Thyroid gland (tissue), 4 donors: ENCODE measurements at regions not wholly inside any gene's neighbourhood (a gene's known extent, or its start where the extent isn't known, plus 50 kb on each side); places are given as distances from the start of the nearest gene placed in this dataset.

Experiments
- DNase-seq, 2 donors: peaks; one replicate each; pipeline ENCODE4 v3.0.0-alpha.2; 2019
- H3K27ac ChIP-seq, 3 donors: fragments of 200-600 bp; sonication (generic); 1 replicate in 2 of 3; 2 replicates in 1 of 3; pipeline ENCODE4 v1.5.1; 2016 to 2019; ENCODE audit warnings: mild to moderate bottlenecking in 1 of 3, moderate library complexity in 1 of 3
- H3K27me3 ChIP-seq: fragments of 200-600 bp; sonication (generic); one replicate; pipeline ENCODE4 v1.5.1; 2019
- H3K36me3 ChIP-seq, 2 donors: fragments of 200-600 bp; sonication (generic); one replicate each; pipeline ENCODE4 v1.5.1; 2016 to 2019
- H3K4me1 ChIP-seq, 2 donors: fragments of 200-600 bp; sonication (generic); one replicate each; pipeline ENCODE4 v1.5.1; 2017 to 2019
- H3K4me3 ChIP-seq, 3 donors: fragments of 200-600 bp; sonication (generic); replicated peaks in 1 of 3; 1 replicate in 2 of 3; 2 replicates in 1 of 3; pipeline ENCODE4 v1.5.1; 2016; ENCODE audit warnings: mild to moderate bottlenecking in 1 of 3
- H3K9me3 ChIP-seq: fragments of 200-600 bp; sonication (generic); one replicate; pipeline ENCODE4 v1.5.1; 2017
- CTCF ChIP-seq, 6 experiments: fragments of 200-600 bp in 3 of 6; fragments of 450-650 bp in 3 of 6; sonication (generic) in 3 of 6; IDR thresholded peaks; one replicate each; pipeline ENCODE4 v1.5.1; 2016 to 2019; ENCODE audit warnings: antibody characterized with exemption in 6 of 6, mild to moderate bottlenecking in 2 of 6, inconsistent platforms in 1 of 6, moderate library complexity in 1 of 6
- POLR2A ChIP-seq, 2 donors: fragments of 450-650 bp; IDR thresholded peaks; one replicate each; pipeline ENCODE4 v1.6.1; 2017; ENCODE audit warnings: antibody characterized with exemption in 2 of 2, mild to moderate bottlenecking in 2 of 2, moderate library complexity in 1 of 2
- whole genome bisulfite sequencing, 2 donors: methylation state at CpG; one replicate each; pipeline ENCODE4 v1.1.5; 2017; 5-methylcytosine and 5-hydroxymethylcytosine counted together
- intact Hi-C: fragments of 100-400 bp; cut with DNase I; formaldehyde crosslinking; loops from one replicate; pipeline ENCODE4 v1.15.1; 2023

GRCh38 chrX:10966057-10966456 lies 145.1 kb upstream of the HCCS start:
- intact Hi-C loops: no loop called here

GRCh38 chrX:10971176-10971575 lies 140.0 kb upstream of the HCCS start:
- DNase-seq: no peak
- no peaks in the 10 kb centered on the region for H3K36me3 ChIP-seq
- intact Hi-C loops: no loop called here
- H3K9me3 ChIP-seq: no peaks in the 10 kb centered on the region
- 78 to 82% methylated on average over 1 of the region's 1 CpG for WGBS, 2 donors
- no peaks in the 10 kb centered on the region for H3K27me3 ChIP-seq
- no peak overlapping the region for H3K27ac ChIP-seq
- H3K4me3 ChIP-seq: no peak overlapping the region
- H3K4me1 ChIP-seq: no peaks in the 10 kb centered on the region
- TF ChIP-seq POLR2A (IDR thresholded peaks at IDR 0.05) (no peak), CTCF (IDR thresholded peaks at IDR 0.05) (no peak)

More at GRCh38 chrX:10966057-10966456, 145.1 kb upstream of the HCCS start:
- Histone ChIP-seq H3K36me3 (no peaks in the 10 kb centered on the region), H3K4me1 (no peaks in the 10 kb centered on the region), H3K27ac (no peak overlapping the region), H3K4me3 (no peak overlapping the region), H3K9me3 (no peaks in the 10 kb centered on the region), H3K27me3 (no peaks in the 10 kb centered on the region)
- no peak for DNase-seq
- TF ChIP-seq CTCF (IDR thresholded peaks at IDR 0.05) (no peak), POLR2A (IDR thresholded peaks at IDR 0.05) (no peak)
- WGBS, 2 donors: 94 to 100% methylated on average over 1 of the region's 1 CpG

- Histone ChIP-seq H3K9me3 (no peaks in the 10 kb centered on the region), H3K4me3 (no peak overlapping the region), H3K27me3 (no peaks in the 10 kb centered on the region), H3K36me3 (no peaks in the 10 kb centered on the region), H3K4me1 (no peaks in the 10 kb centered on the region), H3K27ac (no peak overlapping the region)
- WGBS, 2 donors: 74 to 84% methylated on average over 1 of the region's 1 CpG
- intact Hi-C loops: no loop called here
- DNase-seq: no peak
- TF ChIP-seq CTCF (IDR thresholded peaks at IDR 0.05): no peak
- TF ChIP-seq POLR2A (IDR thresholded peaks at IDR 0.05): no peak
These were observed 139.4 kb upstream of the HCCS start for GRCh38 chrX:10971759-10972158.

- 54 to 60% methylated on average over 2 of the region's 2 CpGs for WGBS, 2 donors
These were observed 138.4 kb upstream of the HCCS start for GRCh38 chrX:10972706-10973105.

DNA sequence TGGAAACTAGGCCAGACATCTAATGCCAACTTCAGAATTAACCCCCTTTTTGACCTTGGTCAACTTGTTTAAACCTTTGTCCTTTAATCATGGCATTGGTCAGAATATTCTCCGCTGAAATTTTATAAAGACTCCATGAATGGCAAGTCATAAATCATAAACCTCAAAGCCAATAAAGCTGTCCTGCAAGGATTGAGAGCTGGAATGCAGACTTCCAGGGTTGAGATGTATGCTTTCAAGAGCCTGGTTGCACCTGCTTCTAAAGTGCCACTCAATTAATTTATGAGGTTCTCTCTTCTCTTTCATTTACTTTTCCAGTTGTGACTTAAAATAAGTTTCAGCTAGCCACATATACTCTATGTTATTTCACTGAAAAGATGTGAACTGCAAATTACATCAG lies 136.2 kb upstream of the HCCS start:
- Histone ChIP-seq H3K27me3 (no peaks in the 10 kb centered on the region), H3K27ac (no peak overlapping the region), H3K36me3 (no peaks in the 10 kb centered on the region), H3K9me3 (no peaks in the 10 kb centered on the region), H3K4me1 (no peaks in the 10 kb centered on the region), H3K4me3 (no peak overlapping the region)
- WGBS, 2 donors: 88 to 89% methylated on average over 1 of the region's 1 CpG
- no peak for TF ChIP-seq CTCF (IDR thresholded peaks at IDR 0.05)
- no peak for TF ChIP-seq POLR2A (IDR thresholded peaks at IDR 0.05)
- intact Hi-C loops: no loop called here
- DNase-seq: no peak

More at GRCh38 chrX:10972706-10973105, 138.4 kb upstream of the HCCS start:
- Histone ChIP-seq H3K4me1 (no peaks in the 10 kb centered on the region), H3K36me3 (no peaks in the 10 kb centered on the region), H3K27me3 (no peaks in the 10 kb centered on the region), H3K9me3 (no peaks in the 10 kb centered on the region), H3K4me3 (no peak overlapping the region), H3K27ac (no peak overlapping the region)
- no peak for TF ChIP-seq POLR2A (IDR thresholded peaks at IDR 0.05)
- no peak for TF ChIP-seq CTCF (IDR thresholded peaks at IDR 0.05)
- intact Hi-C loops: no loop called here
- DNase-seq: no peak
